Natural killer cell treated with Interleukin-12 subunit alpha and Interleukin-12 subunit beta and Interleukin-15 and Interleukin-18, amount 100 ng/mL, for 72 hours (primary cell): ENCODE measurements at regions not wholly inside any gene's neighbourhood (a gene's known extent, or its start where the extent isn't known, plus 50 kb on each side); places are given as distances from the start of the nearest gene placed in this dataset.
"Not testable (repeated sequence)": the region's sequence is repeated elsewhere in the genome, so short reads cannot be mapped to it uniquely, and the experiment has no call there.

Experiments
- ATAC-seq, 2 donors: fragments of 150-1000 bp; cut with Tn5 transposase in 1 of 2; sonication (Bioruptor Pico), chemical (Tn5 transposase) in 1 of 2; 2 replicates each; pipeline ENCODE4 v1.10.0; 2021
- DNase-seq: peaks from one replicate; pipeline ENCODE4 v3.0.0; 2022; ENCODE audit warnings: low spot score
- H3K27ac Mint-ChIP-seq, 2 donors: 1 replicate in 1 of 2; 2 replicates in 1 of 2; pipeline ENCODE4 v1.8.0; 2022; ENCODE audit warnings: mixed read lengths in 2 of 2, mild to moderate bottlenecking in 1 of 2, moderate library complexity in 1 of 2
- H3K27me3 Mint-ChIP-seq, 2 donors: 1 replicate in 1 of 2; 2 replicates in 1 of 2; pipeline ENCODE4 v1.8.0; 2022; ENCODE audit warnings: mixed read lengths in 2 of 2
- H3K36me3 Mint-ChIP-seq: one replicate; pipeline ENCODE4 v1.8.0; 2022; ENCODE audit warnings: mixed read lengths
- H3K4me1 Mint-ChIP-seq, 2 donors: 1 replicate in 1 of 2; 2 replicates in 1 of 2; pipeline ENCODE4 v1.8.0; 2022; ENCODE audit warnings: low read depth in 2 of 2, mixed read lengths in 2 of 2, mild to moderate bottlenecking in 1 of 2
- H3K4me3 Mint-ChIP-seq: one replicate; pipeline ENCODE4 v1.8.0; 2022; ENCODE audit warnings: mixed read lengths
- H3K9me3 Mint-ChIP-seq: 2 replicates; pipeline ENCODE4 v1.8.0; 2022; ENCODE audit warnings: mixed read lengths

- H3K9me3 Mint-ChIP-seq: peaks cover 3% of the 10 kb centered on the region
- DNase-seq (no peak), ATAC-seq (no peak)
- H3K4me3 Mint-ChIP-seq: no peak overlapping the region
- no peak overlapping the region for H3K27ac Mint-ChIP-seq
- H3K36me3 Mint-ChIP-seq: peaks cover 25% of the 10 kb centered on the region
- no peaks in the 10 kb centered on the region for H3K4me1 Mint-ChIP-seq
- no peaks in the 10 kb centered on the region for H3K27me3 Mint-ChIP-seq
Measured at GRCh38 chr1:119191325-119191724, 50.9 kb upstream of the WARS2 start.

GRCh38 chr1:119204197-119204960 lies 63.9 kb upstream of the WARS2 start:
- no peak overlapping the region for H3K27ac Mint-ChIP-seq
- H3K36me3 Mint-ChIP-seq: peaks cover 13% of the 10 kb centered on the region
- no peaks in the 10 kb centered on the region for H3K9me3 Mint-ChIP-seq
- ATAC-seq (no peak), DNase-seq (no peak)
- no peaks in the 10 kb centered on the region for H3K27me3 Mint-ChIP-seq
- no peak overlapping the region for H3K4me3 Mint-ChIP-seq
- no peaks in the 10 kb centered on the region for H3K4me1 Mint-ChIP-seq

- peaks cover 11% of the 10 kb centered on the region for H3K36me3 Mint-ChIP-seq
- H3K4me3 Mint-ChIP-seq: no peak overlapping the region
- no peaks in the 10 kb centered on the region for H3K9me3 Mint-ChIP-seq
- no peaks in the 10 kb centered on the region for H3K4me1 Mint-ChIP-seq
- H3K27me3 Mint-ChIP-seq: no peaks in the 10 kb centered on the region
- no peak overlapping the region for H3K27ac Mint-ChIP-seq
- ATAC-seq (no peak), DNase-seq (no peak)
Measured at GRCh38 chr1:119204961-119205357, 64.5 kb upstream of the WARS2 start.

- peaks cover 0 to 2% of the 10 kb centered on the region in 2 donors for H3K4me1 Mint-ChIP-seq
- peaks cover 4% of the 10 kb centered on the region for H3K36me3 Mint-ChIP-seq
- ATAC-seq (no peak), DNase-seq (no peak)
- no peaks in the 10 kb centered on the region for H3K27me3 Mint-ChIP-seq
- H3K4me3 Mint-ChIP-seq: no peak overlapping the region
- no peak overlapping the region for H3K27ac Mint-ChIP-seq
- H3K9me3 Mint-ChIP-seq: peaks cover 1% of the 10 kb centered on the region
Measured at GRCh38 chr1:119209061-119209460, 68.6 kb upstream of the WARS2 start.

GRCh38 chr1:119209596-119210295 lies 69.3 kb upstream of the WARS2 start:
- Mint-ChIP-seq H3K4me3 (no peak overlapping the region), H3K27me3 (no peaks in the 10 kb centered on the region)
- DNase-seq: no peak

GRCh38 chr1:119210296-119210649 lies 69.8 kb upstream of the WARS2 start:
- no peaks in the 10 kb centered on the region for H3K27me3 Mint-ChIP-seq
- H3K36me3 Mint-ChIP-seq: peaks cover 4% of the 10 kb centered on the region
- DNase-seq: no peak
- H3K9me3 Mint-ChIP-seq: peaks cover 6% of the 10 kb centered on the region
- H3K4me1 Mint-ChIP-seq: peaks cover 0 to 2% of the 10 kb centered on the region in 2 donors
- no peak overlapping the region for H3K27ac Mint-ChIP-seq
- no peak overlapping the region for H3K4me3 Mint-ChIP-seq
- ATAC-seq: no peak

More at GRCh38 chr1:119209596-119210295, 69.3 kb upstream of the WARS2 start:
- ATAC-seq: no peak
- no peak overlapping the region for H3K27ac Mint-ChIP-seq
- peaks cover 0 to 2% of the 10 kb centered on the region in 2 donors for H3K4me1 Mint-ChIP-seq
- H3K36me3 Mint-ChIP-seq: peaks cover 4% of the 10 kb centered on the region
- H3K9me3 Mint-ChIP-seq: peaks cover 6% of the 10 kb centered on the region

- not testable (repeated sequence) for H3K9me3 Mint-ChIP-seq, ATAC-seq
Measured at GRCh38 chr1:119213213-119213612, 72.8 kb upstream of the WARS2 start.

GRCh38 chr1:119214961-119215360 lies 74.5 kb upstream of the WARS2 start:
- H3K4me3 Mint-ChIP-seq, H3K4me1 Mint-ChIP-seq, DNase-seq: not testable (repeated sequence)

More at GRCh38 chr1:119213213-119213612, 72.8 kb upstream of the WARS2 start:
- not testable (repeated sequence) for H3K27ac Mint-ChIP-seq, H3K27me3 Mint-ChIP-seq, H3K36me3 Mint-ChIP-seq, DNase-seq, H3K4me3 Mint-ChIP-seq, H3K4me1 Mint-ChIP-seq

GRCh38 chr1:119217309-119217828 lies 76.9 kb upstream of the WARS2 start:
- peaks cover 0 to 2% of the 10 kb centered on the region in 2 donors for H3K4me1 Mint-ChIP-seq
- no peaks in the 10 kb centered on the region for H3K27me3 Mint-ChIP-seq
- H3K9me3 Mint-ChIP-seq: peaks cover 10% of the 10 kb centered on the region
- DNase-seq (no peak), ATAC-seq (no peak)
- H3K27ac Mint-ChIP-seq: no peak overlapping the region
- no peaks in the 10 kb centered on the region for H3K36me3 Mint-ChIP-seq
- H3K4me3 Mint-ChIP-seq: no peak overlapping the region

More at GRCh38 chr1:119214961-119215360, 74.5 kb upstream of the WARS2 start:
- H3K9me3 Mint-ChIP-seq, H3K36me3 Mint-ChIP-seq, H3K27ac Mint-ChIP-seq, H3K27me3 Mint-ChIP-seq, ATAC-seq: not testable (repeated sequence)

- no peak for ATAC-seq
- Mint-ChIP-seq H3K27me3 (no peaks in the 10 kb centered on the region), H3K36me3 (no peaks in the 10 kb centered on the region), H3K4me1 (no peaks in the 10 kb centered on the region), H3K9me3 (peaks cover 4% of the 10 kb centered on the region), H3K4me3 (no peak overlapping the region), H3K27ac (no peak overlapping the region)
- no peak for DNase-seq
Measured at GRCh38 chr1:119219711-119220110, 79.3 kb upstream of the WARS2 start.

GRCh38 chr1:119220991-119221390 lies 80.5 kb upstream of the WARS2 start:
- DNase-seq: no peak
- H3K9me3 Mint-ChIP-seq: peaks cover 4% of the 10 kb centered on the region
- peaks cover 0 to 2% of the 10 kb centered on the region in 2 donors for H3K27me3 Mint-ChIP-seq
- no peak overlapping the region for H3K4me3 Mint-ChIP-seq
- no peaks in the 10 kb centered on the region for H3K4me1 Mint-ChIP-seq
- H3K27ac Mint-ChIP-seq: no peak overlapping the region
- ATAC-seq: no peak
- H3K36me3 Mint-ChIP-seq: no peaks in the 10 kb centered on the region

GRCh38 chr1:119222271-119222670 lies 81.8 kb upstream of the WARS2 start:
- no peaks in the 10 kb centered on the region for H3K4me1 Mint-ChIP-seq
- peaks cover 0 to 2% of the 10 kb centered on the region in 2 donors for H3K27me3 Mint-ChIP-seq
- DNase-seq (no peak), ATAC-seq (no peak)
- H3K36me3 Mint-ChIP-seq: no peaks in the 10 kb centered on the region
- peaks cover 4% of the 10 kb centered on the region for H3K9me3 Mint-ChIP-seq
- H3K27ac Mint-ChIP-seq: no peak overlapping the region
- no peak overlapping the region for H3K4me3 Mint-ChIP-seq

GRCh38 chr1:119225265-119225664 lies 84.8 kb upstream of the WARS2 start:
- no peaks in the 10 kb centered on the region for H3K4me1 Mint-ChIP-seq
- H3K4me3 Mint-ChIP-seq: no peak overlapping the region
- H3K27me3 Mint-ChIP-seq: peaks cover 0 to 2% of the 10 kb centered on the region in 2 donors
- no peaks in the 10 kb centered on the region for H3K36me3 Mint-ChIP-seq
- no peak overlapping the region for H3K27ac Mint-ChIP-seq
- ATAC-seq (no peak), DNase-seq (no peak)
- H3K9me3 Mint-ChIP-seq: no peaks in the 10 kb centered on the region

GRCh38 chr1:119225831-119226230 lies 85.4 kb upstream of the WARS2 start:
- peaks cover 0 to 2% of the 10 kb centered on the region in 2 donors for H3K27me3 Mint-ChIP-seq
- DNase-seq: no peak
- ATAC-seq: no peak
- no peaks in the 10 kb centered on the region for H3K9me3 Mint-ChIP-seq
- no peaks in the 10 kb centered on the region for H3K4me1 Mint-ChIP-seq
- no peak overlapping the region for H3K4me3 Mint-ChIP-seq
- no peak overlapping the region for H3K27ac Mint-ChIP-seq
- no peaks in the 10 kb centered on the region for H3K36me3 Mint-ChIP-seq
